IPS-NIHi7 (cell line): ENCODE measurements at regions not wholly inside any gene's neighbourhood (a gene's known extent, or its start where the extent isn't known, plus 50 kb on each side); places are given as distances from the start of the nearest gene placed in this dataset.

Experiments
- DNase-seq: peaks from one replicate; pipeline ENCODE4 v3.0.0; 2012; ENCODE audit warnings: mixed read lengths; ENCODE audit errors: extremely low spot score

GRCh38 chr6:45830441-45831139 is 185.1 kb downstream of the CLIC5 start:
- DNase-seq, result no peak

GRCh38 chr6:45829873-45830272 is 185.8 kb downstream of the CLIC5 start:
- no peak for DNase-seq

- DNase-seq, result no peak
These were observed 187.6 kb downstream of the CLIC5 start for GRCh38 chr6:45827952-45828530.

GRCh38 chr6:45822873-45823272 is 192.8 kb downstream of the CLIC5 start:
- DNase-seq, result no peak

GRCh38 chr6:45822246-45822812 is 193.3 kb downstream of the CLIC5 start:
- DNase-seq, result no peak

- no peak for DNase-seq
These were observed 197.0 kb downstream of the CLIC5 start for GRCh38 chr6:45818655-45819054.

- DNase-seq, result no peak
These were observed 198.9 kb downstream of the CLIC5 start for GRCh38 chr6:45816674-45817297.

- no peak for DNase-seq
These were observed 200.1 kb downstream of the CLIC5 start for GRCh38 chr6:45815466-45816125.

- DNase-seq, result no peak
These were observed 200.9 kb downstream of the CLIC5 start for GRCh38 chr6:45814772-45815171.

GRCh38 chr6:45813943-45814342 is 201.7 kb downstream of the CLIC5 start:
- no peak for DNase-seq

GRCh38 chr6:45812922-45813321 is 202.7 kb downstream of the CLIC5 start:
- no peak for DNase-seq

- no peak for DNase-seq
These were observed 206.7 kb downstream of the CLIC5 start for GRCh38 chr6:45808917-45809316.

GRCh38 chr6:45808042-45808645 is 207.5 kb downstream of the CLIC5 start:
- DNase-seq, result no peak

GRCh38 chr6:45807311-45808041 is 208.2 kb downstream of the CLIC5 start:
- DNase-seq, result no peak

- DNase-seq, result no peak
These were observed 209.5 kb downstream of the CLIC5 start for GRCh38 chr6:45806172-45806571.

GRCh38 chr6:45803071-45803470 is 212.6 kb downstream of the CLIC5 start:
- DNase-seq, result no peak

- DNase-seq, result no peak
These were observed 214.0 kb downstream of the CLIC5 start for GRCh38 chr6:45801471-45802289.

- no peak for DNase-seq
These were observed 214.7 kb downstream of the CLIC5 start for GRCh38 chr6:45800911-45801310.

- no peak for DNase-seq
These were observed 220.0 kb downstream of the CLIC5 start for GRCh38 chr6:45795678-45796077.

- no peak for DNase-seq
These were observed 221.2 kb downstream of the CLIC5 start for GRCh38 chr6:45794465-45794864.
